ENCODE measurements at regions not wholly inside any gene's neighbourhood (a gene's known extent, or its start where the extent isn't known, plus 50 kb on each side); places are given as distances from the start of the nearest gene placed in this dataset.

DNA sequence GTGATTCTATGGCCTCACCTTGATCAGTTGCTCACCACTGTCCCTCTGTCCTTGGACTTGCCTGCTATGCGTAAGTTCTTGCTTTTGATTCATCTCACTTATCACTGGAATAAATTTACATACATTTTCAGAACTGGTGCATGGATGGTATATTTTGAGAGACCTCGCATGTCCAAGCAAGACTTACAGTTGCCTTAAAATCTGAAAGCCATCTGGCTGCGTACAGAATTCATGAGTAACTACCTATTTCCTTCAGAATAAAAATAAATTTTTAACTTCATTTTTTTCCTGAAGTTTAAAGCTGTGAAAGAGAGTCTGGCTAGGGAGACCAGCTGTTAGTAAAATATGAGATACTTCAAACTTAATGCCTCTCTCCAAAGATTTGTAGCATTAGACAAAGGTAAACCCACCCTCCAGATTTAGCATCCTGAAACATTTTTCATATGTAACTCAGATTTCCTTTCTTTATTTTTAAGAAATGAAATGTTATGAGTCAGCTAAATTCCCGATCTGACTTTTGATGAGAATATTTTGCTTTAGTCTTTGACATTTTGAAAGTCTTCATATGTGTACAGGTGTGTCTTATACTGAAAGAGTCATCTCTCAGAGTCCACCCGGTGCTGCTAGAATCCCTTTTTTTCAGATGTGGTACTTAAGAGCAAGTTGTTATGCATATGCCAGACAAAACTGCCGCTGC lies 136.4 kb upstream of the CELF2 start:
- no peak overlapping the region for H3K4me2 ChIP-seq (ENCODE audit: low read length)
- TF ChIP-seq EZH2phosphoT487 (IDR thresholded peaks at IDR 0.05; ENCODE audit: borderline replicate concordance, low read length), result no peak
- TF ChIP-seq, protein P1, sequence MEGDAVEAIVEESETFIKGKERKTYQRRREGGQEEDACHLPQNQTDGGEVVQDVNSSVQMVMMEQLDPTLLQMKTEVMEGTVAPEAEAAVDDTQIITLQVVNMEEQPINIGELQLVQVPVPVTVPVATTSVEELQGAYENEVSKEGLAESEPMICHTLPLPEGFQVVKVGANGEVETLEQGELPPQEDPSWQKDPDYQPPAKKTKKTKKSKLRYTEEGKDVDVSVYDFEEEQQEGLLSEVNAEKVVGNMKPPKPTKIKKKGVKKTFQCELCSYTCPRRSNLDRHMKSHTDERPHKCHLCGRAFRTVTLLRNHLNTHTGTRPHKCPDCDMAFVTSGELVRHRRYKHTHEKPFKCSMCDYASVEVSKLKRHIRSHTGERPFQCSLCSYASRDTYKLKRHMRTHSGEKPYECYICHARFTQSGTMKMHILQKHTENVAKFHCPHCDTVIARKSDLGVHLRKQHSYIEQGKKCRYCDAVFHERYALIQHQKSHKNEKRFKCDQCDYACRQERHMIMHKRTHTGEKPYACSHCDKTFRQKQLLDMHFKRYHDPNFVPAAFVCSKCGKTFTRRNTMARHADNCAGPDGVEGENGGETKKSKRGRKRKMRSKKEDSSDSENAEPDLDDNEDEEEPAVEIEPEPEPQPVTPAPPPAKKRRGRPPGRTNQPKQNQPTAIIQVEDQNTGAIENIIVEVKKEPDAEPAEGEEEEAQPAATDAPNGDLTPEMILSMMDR (IDR thresholded peaks at IDR 0.05; ENCODE audit: low read depth, low read length, poor library complexity, severe bottlenecking), result no peak
- H3K4me3 ChIP-seq (ENCODE audit: low read length), result no peak overlapping the region
- H3F3A ChIP-seq (ENCODE audit: control insufficient read depth, insufficient read depth), result no peaks in the 10 kb centered on the region
- no peaks in the 10 kb centered on the region for H3K4me1 ChIP-seq (ENCODE audit: control insufficient read depth, low read length)
- no peaks in the 10 kb centered on the region for H3K9me3 ChIP-seq (ENCODE audit: control insufficient read depth, insufficient read depth, low read length)
- H3K9me2 ChIP-seq (replicated peaks; ENCODE audit: control insufficient read depth, low read length), result no peaks in the 10 kb centered on the region
- H4K20me1 ChIP-seq (ENCODE audit: control insufficient read depth, insufficient read depth, low read depth, low read length), result no peaks in the 10 kb centered on the region
- H3K79me2 ChIP-seq (ENCODE audit: control insufficient read depth, low read length), result no peaks in the 10 kb centered on the region
- no peak overlapping the region for H3K27ac ChIP-seq (ENCODE audit: low read depth, low read length)
- H3K36me3 ChIP-seq (ENCODE audit: control insufficient read depth, low read length), result no peaks in the 10 kb centered on the region
- no peaks in the 10 kb centered on the region for H3K27me3 ChIP-seq (ENCODE audit: control insufficient read depth, low read length)

DNA sequence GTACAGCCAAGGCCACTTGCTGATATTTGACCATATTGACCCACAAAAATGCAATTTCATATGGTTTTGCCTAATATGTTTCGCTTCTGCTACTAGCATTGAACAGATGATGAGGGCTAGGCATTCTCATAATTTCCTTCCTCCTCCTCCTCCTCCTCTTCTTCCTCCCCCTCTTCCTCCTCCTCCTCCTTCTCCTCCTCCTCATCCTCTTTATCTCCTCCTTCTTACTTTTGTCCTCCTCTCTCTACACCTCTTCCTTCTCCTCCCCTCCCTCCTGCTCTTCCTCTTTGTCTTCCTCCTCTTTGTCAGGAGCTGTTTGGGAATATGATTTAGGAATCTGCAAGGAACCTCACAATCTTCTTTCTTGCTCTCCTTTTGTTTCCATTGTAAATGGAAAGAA lies 133.9 kb upstream of the CELF2 start:
- H3K9me2 ChIP-seq (replicated peaks; ENCODE audit: control insufficient read depth, low read length), result no peaks in the 10 kb centered on the region
- no peak for TF ChIP-seq EZH2phosphoT487 (IDR thresholded peaks at IDR 0.05; ENCODE audit: borderline replicate concordance, low read length)
- TF ChIP-seq, protein P1 (IDR thresholded peaks at IDR 0.05; ENCODE audit: low read depth, low read length, poor library complexity, severe bottlenecking), result no peak
- H3K4me3 ChIP-seq (ENCODE audit: low read length), result no peak overlapping the region
- no peaks in the 10 kb centered on the region for H3K79me2 ChIP-seq (ENCODE audit: control insufficient read depth, low read length)
- H3K4me2 ChIP-seq (ENCODE audit: low read length), result no peak overlapping the region
- H3K36me3 ChIP-seq (ENCODE audit: control insufficient read depth, low read length), result no peaks in the 10 kb centered on the region
- no peaks in the 10 kb centered on the region for H3K9me3 ChIP-seq (ENCODE audit: control insufficient read depth, insufficient read depth, low read length)
- H3K27ac ChIP-seq (ENCODE audit: low read depth, low read length), result no peak overlapping the region
- no peaks in the 10 kb centered on the region for H3F3A ChIP-seq (ENCODE audit: control insufficient read depth, insufficient read depth)
- no peaks in the 10 kb centered on the region for H3K27me3 ChIP-seq (ENCODE audit: control insufficient read depth, low read length)
- no peaks in the 10 kb centered on the region for H4K20me1 ChIP-seq (ENCODE audit: control insufficient read depth, insufficient read depth, low read depth, low read length)
- no peaks in the 10 kb centered on the region for H3K4me1 ChIP-seq (ENCODE audit: control insufficient read depth, low read length)

DNA sequence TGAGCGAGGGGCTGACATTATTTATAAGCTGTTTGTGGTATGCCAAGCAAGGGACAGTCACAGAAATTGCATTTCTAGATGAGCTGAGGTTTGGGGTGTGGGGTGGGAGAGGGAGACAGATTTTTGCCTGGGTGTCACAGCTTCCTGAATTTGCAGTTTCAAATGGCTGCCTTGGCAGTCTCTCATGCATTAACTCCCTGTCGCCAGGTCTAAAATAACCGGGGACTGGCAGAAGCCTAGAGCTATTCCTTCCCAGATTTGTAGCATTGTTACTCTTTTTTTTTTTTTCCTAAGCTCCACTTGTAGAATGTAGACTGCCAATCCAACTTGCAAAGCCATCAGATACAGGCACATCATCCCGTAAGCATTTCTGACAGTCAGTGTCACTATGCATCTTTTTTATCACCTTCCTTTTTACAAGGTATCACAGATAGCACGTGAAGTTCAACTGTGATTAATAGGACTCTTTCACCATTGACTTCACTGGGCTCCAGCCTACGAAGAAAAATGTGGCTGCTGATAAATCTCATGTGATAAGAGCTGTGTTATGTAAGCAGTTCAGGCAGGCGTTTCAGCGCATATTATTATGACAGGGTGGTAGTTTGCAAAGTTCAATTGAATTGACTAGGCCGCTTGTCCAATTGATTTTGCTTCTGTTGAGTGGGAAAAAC lies 130.7 kb upstream of the CELF2 start:
- Histone ChIP-seq H3K27me3 (ENCODE audit: control insufficient read depth, low read length) (no peaks in the 10 kb centered on the region), H3K27ac (ENCODE audit: low read depth, low read length) (no peak overlapping the region), H3K4me2 (ENCODE audit: low read length) (no peak overlapping the region), H3K79me2 (ENCODE audit: control insufficient read depth, low read length) (no peaks in the 10 kb centered on the region), H3K9me3 (ENCODE audit: control insufficient read depth, insufficient read depth, low read length) (no peaks in the 10 kb centered on the region), H3F3A (ENCODE audit: control insufficient read depth, insufficient read depth) (no peaks in the 10 kb centered on the region), H3K9me2 (replicated peaks; ENCODE audit: control insufficient read depth, low read length) (no peaks in the 10 kb centered on the region), H3K4me3 (ENCODE audit: low read length) (no peak overlapping the region), H4K20me1 (ENCODE audit: control insufficient read depth, insufficient read depth, low read depth, low read length) (no peaks in the 10 kb centered on the region), H3K36me3 (ENCODE audit: control insufficient read depth, low read length) (no peaks in the 10 kb centered on the region), H3K4me1 (ENCODE audit: control insufficient read depth, low read length) (no peaks in the 10 kb centered on the region)
- TF ChIP-seq, protein P1 (IDR thresholded peaks at IDR 0.05; ENCODE audit: low read depth, low read length, poor library complexity, severe bottlenecking), result no peak
- no peak for TF ChIP-seq EZH2phosphoT487 (IDR thresholded peaks at IDR 0.05; ENCODE audit: borderline replicate concordance, low read length)

All from DOHH2 (cell line).